ENCODE measurements at regions not wholly inside any gene's neighbourhood (a gene's known extent, or its start where the extent isn't known, plus 50 kb on each side); places are given as distances from the start of the nearest gene placed in this dataset.

GRCh38 chr1:222924136-222924706 is 109.4 kb downstream of the DISP1 start (continued):
- TF ChIP-seq POLR2H (tag; IDR thresholded peaks at IDR 0.05; ENCODE audit: low read depth) (no peak), SMAD1 (IDR thresholded peaks at IDR 0.05; ENCODE audit: low read depth, low read length, partially characterized antibody) (no peak), SRSF1 (IDR thresholded peaks at IDR 0.05; ENCODE audit: low read depth, low read length) (no peak)

DNA sequence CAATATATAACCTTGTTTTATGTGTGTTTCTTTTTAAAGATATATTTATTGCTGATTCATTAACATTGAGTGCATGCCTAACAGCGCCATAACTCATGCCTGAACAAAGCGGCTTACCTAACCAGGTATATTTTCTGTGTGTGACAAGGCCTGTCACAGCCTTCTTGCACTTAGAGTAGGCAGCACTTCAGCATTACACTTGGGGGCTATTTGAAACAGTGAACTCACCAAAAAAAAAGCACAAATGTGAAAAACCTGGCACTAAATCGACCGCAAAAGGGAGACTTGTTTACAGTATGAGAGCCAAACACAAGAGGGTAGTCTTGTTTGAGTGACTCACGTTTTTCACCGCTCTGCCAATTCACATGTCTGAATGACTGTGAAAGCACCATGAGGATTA is 111.7 kb downstream of the DISP1 start:
- in situ Hi-C loops (cut with MboI): no loop called here
- ATAC-seq (peak; percentile 46; the same call in 2 of the 3 replicates), DNase-seq (ENCODE audit: extremely low read depth in 1 of 4, low spot score in 3 of 4) (no peak), FAIRE-seq (no peak)
- intact Hi-C loops (cut with micrococcal nuclease): no loop called here
- no peak overlapping the region for H3K4me2 ChIP-seq (ENCODE audit: insufficient read depth, low read length)
- CTCF ChIA-PET (ENCODE audit: low intra/inter-chr PET ratio): no interaction called here
- POLR2A ChIA-PET: no interaction called here
- no peak overlapping the region for H2AFZ ChIP-seq (ENCODE audit: low read depth, low read length)
- no peaks in the 10 kb centered on the region for H3K79me2 ChIP-seq (ENCODE audit: control insufficient read depth, insufficient read depth, low read length)
- no TSS peak for BruUV-seq (replicated peaks)
- TF ChIP-seq, protein P1, sequence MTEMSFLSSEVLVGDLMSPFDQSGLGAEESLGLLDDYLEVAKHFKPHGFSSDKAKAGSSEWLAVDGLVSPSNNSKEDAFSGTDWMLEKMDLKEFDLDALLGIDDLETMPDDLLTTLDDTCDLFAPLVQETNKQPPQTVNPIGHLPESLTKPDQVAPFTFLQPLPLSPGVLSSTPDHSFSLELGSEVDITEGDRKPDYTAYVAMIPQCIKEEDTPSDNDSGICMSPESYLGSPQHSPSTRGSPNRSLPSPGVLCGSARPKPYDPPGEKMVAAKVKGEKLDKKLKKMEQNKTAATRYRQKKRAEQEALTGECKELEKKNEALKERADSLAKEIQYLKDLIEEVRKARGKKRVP (CRISPR knock-in tag; IDR thresholded peaks at IDR 0.05): no peak
- TF ChIP-seq MAFG (tag; conservative IDR thresholded peaks at IDR 0.05): peak; percentile 37; the same call in 1 of the 2 replicates
- TF ChIP-seq C11orf30 (IDR thresholded peaks at IDR 0.05; ENCODE audit: low read depth): peak; percentile 30; the same call in 1 of the 2 replicates
- TF ChIP-seq ZNF316 (IDR thresholded peaks at IDR 0.05): peak; percentile 70; the same call in 1 of the 2 replicates
- TF ChIP-seq THRAP3 (IDR thresholded peaks at IDR 0.05; ENCODE audit: borderline replicate concordance): no peak
- H3K36me3 ChIP-seq (ENCODE audit: control insufficient read depth, insufficient read depth, low read length): no peaks in the 10 kb centered on the region
- H3K4me3 ChIP-seq: no peak overlapping the region
- no peaks in the 10 kb centered on the region for H3K9me3 ChIP-seq (replicated peaks; ENCODE audit: control insufficient read depth, insufficient read depth, low read depth, low read length)
- 5% methylated on average over 6 of the region's 6 CpGs for WGBS (ENCODE audit: insufficient coverage, low coverage, missing lambda C conversion rate)
- H3K9ac ChIP-seq (ENCODE audit: insufficient read depth in 1 of 2, low read depth in 2 of 2, low read length in 2 of 2): no peak overlapping the region
- H3K9me1 ChIP-seq (ENCODE audit: control insufficient read depth, insufficient read depth, low read length): no peaks in the 10 kb centered on the region
- H3K27me3 ChIP-seq (ENCODE audit: control insufficient read depth in 2 of 2, insufficient read depth in 2 of 2, low read length in 2 of 2): peaks cover 0 to 2% of the 10 kb centered on the region in 2 experiments; a peak in 1 of 5 replicates
- no peaks in the 10 kb centered on the region for H4K20me1 ChIP-seq (replicated peaks; ENCODE audit: control insufficient read depth, insufficient read depth, low read length)
- H3K27ac ChIP-seq (ENCODE audit: extremely low read depth, low read depth, low read length): no peak overlapping the region
- H3K4me1 ChIP-seq (replicated peaks in 1 of 2; ENCODE audit: control insufficient read depth in 2 of 2, insufficient read depth in 2 of 2, low read length in 2 of 2): no peaks in the 10 kb centered on the region
